MM.1S (cell line): ENCODE measurements at regions not wholly inside any gene's neighbourhood (a gene's known extent, or its start where the extent isn't known, plus 50 kb on each side); places are given as distances from the start of the nearest gene placed in this dataset.

Experiments
- EZH2 ChIP-seq: fragments of 300-600 bp; sonication (generic); optimal IDR thresholded peaks from 2 replicates; pipeline ENCODE3; 2017; ENCODE audit warnings: low read depth, mild to moderate bottlenecking, antibody characterized with exemption, low read length, mixed read lengths
- EZH2phosphoT487 ChIP-seq: fragments of 300-600 bp; sonication (generic); IDR thresholded peaks from 2 replicates; pipeline ENCODE4 v1.6.1; 2018; ENCODE audit warnings: antibody characterized with exemption, low read length
- TF ChIP-seq, protein P1 (sequence below): fragments of 300-600 bp; sonication (generic); IDR thresholded peaks from 2 replicates; pipeline ENCODE4 v1.5.1; 2016; ENCODE audit warnings: antibody characterized with exemption, low read length, mixed read lengths

DNA sequence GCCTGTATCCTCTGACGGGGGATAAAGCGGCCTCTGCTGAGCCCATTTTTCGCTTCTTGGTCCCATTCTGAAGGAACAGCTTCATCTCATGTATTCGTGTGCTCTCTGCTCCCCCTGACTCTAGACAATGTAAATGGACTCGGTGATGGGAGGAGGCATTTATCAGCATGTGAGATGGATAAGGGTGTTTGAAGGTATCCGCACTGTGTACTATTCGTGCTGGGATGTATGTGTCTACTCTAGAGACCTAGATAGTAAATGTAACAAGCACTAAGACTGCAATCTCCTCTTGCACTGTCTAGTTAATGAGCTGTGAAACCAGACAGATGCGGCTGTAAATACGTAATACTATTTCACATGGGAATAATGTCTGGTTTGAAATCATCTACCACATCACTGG, 134.6 kb upstream of the ARGLU1 start:
- TF ChIP-seq, protein P1, sequence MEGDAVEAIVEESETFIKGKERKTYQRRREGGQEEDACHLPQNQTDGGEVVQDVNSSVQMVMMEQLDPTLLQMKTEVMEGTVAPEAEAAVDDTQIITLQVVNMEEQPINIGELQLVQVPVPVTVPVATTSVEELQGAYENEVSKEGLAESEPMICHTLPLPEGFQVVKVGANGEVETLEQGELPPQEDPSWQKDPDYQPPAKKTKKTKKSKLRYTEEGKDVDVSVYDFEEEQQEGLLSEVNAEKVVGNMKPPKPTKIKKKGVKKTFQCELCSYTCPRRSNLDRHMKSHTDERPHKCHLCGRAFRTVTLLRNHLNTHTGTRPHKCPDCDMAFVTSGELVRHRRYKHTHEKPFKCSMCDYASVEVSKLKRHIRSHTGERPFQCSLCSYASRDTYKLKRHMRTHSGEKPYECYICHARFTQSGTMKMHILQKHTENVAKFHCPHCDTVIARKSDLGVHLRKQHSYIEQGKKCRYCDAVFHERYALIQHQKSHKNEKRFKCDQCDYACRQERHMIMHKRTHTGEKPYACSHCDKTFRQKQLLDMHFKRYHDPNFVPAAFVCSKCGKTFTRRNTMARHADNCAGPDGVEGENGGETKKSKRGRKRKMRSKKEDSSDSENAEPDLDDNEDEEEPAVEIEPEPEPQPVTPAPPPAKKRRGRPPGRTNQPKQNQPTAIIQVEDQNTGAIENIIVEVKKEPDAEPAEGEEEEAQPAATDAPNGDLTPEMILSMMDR: no peak
- TF ChIP-seq EZH2phosphoT487: no peak
- no peak for TF ChIP-seq EZH2
